ENCODE measurements at regions not wholly inside any gene's neighbourhood (a gene's known extent, or its start where the extent isn't known, plus 50 kb on each side); places are given as distances from the start of the nearest gene placed in this dataset.

DNA sequence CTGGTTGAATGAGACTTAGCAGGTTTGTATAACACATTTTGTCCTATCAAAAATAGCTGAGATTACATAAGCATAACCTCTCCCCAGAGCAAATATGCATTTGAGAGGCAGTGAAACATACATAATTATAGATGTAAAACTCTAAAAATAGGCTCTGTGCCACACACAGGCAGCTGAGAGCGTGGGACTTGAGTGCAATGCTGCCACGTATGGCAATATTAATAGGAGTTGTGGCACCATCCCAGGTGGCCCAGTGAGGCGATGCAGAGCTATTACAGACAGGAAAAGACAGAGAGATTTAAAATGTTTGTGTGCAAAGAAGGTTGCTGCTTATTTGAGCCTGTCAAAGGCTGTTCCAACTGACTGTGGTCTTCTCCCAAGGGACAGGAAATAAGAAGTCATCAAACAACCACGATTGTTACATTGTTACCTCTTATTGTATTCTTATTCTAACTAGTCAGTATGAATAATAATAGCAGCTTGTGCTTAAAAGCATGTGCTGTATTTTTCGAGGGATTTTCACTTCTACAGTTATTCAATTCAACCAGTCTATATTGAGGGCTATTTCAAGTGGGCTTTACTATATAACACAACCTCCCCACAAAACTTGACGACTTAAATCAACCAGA is 116.5 kb downstream of the SALL1 start:
- DNase-seq = no peak

GRCh38 chr16:51031598-51031997 is 119.5 kb downstream of the SALL1 start:
- no peak for DNase-seq

GRCh38 chr16:51030516-51030915 is 120.6 kb downstream of the SALL1 start:
- no peak for DNase-seq

DNA sequence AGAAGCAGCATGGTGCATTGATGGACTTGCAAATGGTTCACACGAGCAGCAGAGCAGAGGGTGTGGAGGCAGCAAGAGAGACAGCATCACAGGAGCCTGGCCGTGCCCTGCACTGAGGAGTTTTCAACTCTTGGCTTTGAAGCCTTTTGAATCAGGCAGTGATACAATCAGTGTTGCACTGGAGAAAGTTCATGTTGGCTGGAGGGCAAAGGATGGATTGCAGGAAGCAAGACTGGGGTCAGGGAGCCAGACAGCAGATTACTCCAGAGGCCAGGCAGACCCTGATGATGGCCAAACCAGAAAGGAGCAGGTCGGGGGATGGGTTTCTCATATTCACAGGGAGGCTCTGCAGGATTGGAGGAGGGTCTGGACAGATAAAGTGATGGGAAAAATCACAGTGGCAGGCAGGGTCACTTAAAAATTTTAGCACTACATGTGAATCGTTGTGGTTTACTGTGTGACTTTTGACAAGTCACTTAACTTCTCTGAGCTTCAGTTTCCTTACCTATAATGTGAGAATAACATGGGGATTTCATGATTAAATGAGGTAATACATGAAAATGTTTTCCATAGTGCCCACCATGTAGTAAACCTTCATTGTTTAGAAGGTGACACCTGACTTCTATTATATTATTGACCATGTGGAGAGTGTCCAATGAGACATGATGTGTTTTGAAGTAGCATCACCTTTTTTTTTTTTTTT is 125.3 kb downstream of the SALL1 start:
- no peak for DNase-seq

GRCh38 chr16:51024703-51025102 is 126.4 kb downstream of the SALL1 start:
- no peak for DNase-seq

GRCh38 chr16:51022955-51023354 is 128.1 kb downstream of the SALL1 start:
- DNase-seq = no peak

DNA sequence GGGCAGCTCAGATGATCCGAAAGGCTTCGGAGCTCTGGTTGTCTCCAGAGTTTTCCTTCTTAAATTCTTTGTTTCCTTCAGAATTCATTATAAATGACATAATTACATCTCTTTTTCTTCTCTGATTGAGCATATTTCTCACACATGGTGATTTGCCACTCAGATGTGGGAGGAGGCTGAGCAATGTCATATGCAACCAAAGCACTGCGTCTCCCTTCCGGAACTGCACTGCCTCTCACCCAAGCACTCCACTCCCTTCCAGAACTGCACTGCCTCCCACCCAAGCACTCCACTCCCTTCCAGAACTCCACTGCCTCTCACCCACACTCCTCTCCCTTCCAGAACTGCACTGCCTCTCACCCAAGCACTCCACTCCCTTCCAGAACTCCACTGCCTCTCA is 131.5 kb downstream of the SALL1 start:
- no peak for DNase-seq

DNA sequence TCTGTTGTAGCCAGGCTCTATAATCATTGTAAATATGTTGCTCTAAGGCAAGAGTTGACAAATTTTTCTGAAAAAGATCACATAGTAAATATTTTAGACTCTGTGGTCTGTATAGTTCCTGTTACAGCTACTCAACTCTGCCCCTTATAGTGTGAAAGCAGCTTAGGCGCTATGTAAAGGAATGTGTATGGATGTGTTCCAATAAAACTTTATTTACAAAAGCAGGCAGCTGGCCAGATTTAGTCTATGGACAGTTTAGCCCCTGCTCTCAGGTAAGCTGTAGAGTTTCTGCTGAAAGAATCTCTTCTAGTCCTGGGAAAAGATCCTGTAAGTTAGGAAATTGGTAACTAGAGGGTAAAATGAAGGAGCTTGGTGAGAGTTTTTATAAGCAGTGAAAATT is 133.1 kb downstream of the SALL1 start:
- no peak for DNase-seq

DNA sequence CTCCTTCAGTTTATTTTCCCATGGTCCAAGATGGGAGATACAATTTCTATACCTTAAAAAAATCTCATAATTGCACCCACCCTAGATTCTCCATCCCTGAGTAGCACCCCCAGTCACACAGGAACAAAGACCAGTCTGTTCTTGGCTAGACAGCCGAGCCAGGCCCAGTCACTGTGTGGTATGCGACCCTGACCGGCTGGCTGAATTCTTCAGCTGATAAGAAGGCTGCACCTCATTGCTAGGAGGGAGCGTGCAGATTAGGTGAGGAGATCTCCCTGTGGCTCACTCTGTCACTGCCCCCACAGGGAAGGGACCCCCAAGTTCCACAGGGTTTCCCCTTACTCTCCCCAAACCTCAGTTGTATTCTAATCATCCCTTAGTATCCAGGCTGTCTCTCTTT is 138.7 kb downstream of the SALL1 start:
- no peak for DNase-seq

- DNase-seq = no peak
Observed at GRCh38 chr16:51010817-51011216, 140.3 kb downstream of the SALL1 start.

- DNase-seq = no peak
Observed at GRCh38 chr16:51009813-51010212, 141.3 kb downstream of the SALL1 start.

GRCh38 chr16:51009359-51009758 is 141.7 kb downstream of the SALL1 start:
- DNase-seq = no peak

DNA sequence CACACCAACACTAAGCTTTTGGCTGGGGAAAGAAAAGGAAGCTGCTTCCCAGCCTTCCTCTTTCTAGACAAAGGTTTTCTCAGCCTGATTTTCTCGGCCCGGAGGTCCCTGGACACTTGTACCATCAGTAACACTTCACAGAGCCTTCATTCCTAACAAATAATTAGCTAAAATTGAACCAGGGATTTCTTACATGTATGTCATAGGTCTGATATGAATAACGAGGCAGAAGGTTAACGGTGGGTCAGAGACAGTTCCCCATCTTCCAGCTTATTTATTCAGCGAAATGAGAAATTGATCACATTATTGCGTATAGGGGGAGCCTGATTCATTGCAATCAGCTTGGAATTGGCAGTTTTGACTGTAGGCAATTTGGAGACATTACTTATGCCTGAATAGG is 142.5 kb downstream of the SALL1 start:
- DNase-seq = no peak

GRCh38 chr16:51008037-51008436 is 143.0 kb downstream of the SALL1 start:
- DNase-seq = no peak

- no peak for DNase-seq
Observed at GRCh38 chr16:51003850-51004566, 147.1 kb downstream of the SALL1 start.

GRCh38 chr16:51002881-51003490 is 148.1 kb downstream of the SALL1 start:
- DNase-seq = no peak

GRCh38 chr16:50999181-50999580 is 151.9 kb downstream of the SALL1 start:
- no peak for DNase-seq

DNA sequence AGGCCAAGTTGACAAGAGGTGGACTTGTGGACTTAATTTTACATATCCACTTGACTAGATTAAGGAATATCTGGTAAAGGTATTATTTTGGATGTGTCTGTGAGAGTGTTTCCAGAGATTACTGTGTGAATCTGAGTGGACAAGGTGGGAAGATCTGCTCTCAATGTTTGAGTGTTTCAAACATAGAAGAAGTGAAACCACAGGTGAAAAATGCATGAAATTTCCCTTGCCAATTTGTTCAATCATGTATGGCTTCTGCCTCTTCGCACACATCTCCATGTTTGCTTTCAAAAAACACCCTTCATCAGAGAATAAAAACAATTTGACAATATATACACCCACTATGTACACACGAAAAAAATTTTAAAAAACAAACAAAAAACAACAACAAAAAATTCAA is 152.7 kb downstream of the SALL1 start:
- no peak for DNase-seq

DNA sequence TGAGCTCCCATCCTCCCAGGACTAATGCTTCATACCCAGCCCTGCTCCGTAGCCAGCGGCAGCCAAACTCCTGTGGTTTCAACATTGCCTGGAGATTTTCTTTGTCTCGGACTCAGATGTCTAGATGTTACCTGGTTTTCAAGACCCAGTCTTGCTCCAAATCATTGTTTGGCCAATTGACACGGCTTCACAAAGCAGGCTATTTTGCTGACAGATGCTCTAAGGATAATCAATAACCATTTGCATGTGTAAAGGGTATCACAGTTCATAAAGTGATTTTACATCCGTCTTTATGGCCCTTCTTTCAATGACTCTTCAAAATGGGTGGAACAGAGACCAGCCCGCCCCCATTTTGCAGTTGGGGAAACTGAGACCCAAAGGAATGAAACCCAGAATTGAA is 153.4 kb downstream of the SALL1 start:
- no peak for DNase-seq

GRCh38 chr16:50996830-50997186 is 154.3 kb downstream of the SALL1 start:
- DNase-seq = no peak

GRCh38 chr16:50996166-50996829 is 154.8 kb downstream of the SALL1 start:
- DNase-seq = no peak

- no peak for DNase-seq
Observed at GRCh38 chr16:50994995-50995394, 156.1 kb downstream of the SALL1 start.

DNA sequence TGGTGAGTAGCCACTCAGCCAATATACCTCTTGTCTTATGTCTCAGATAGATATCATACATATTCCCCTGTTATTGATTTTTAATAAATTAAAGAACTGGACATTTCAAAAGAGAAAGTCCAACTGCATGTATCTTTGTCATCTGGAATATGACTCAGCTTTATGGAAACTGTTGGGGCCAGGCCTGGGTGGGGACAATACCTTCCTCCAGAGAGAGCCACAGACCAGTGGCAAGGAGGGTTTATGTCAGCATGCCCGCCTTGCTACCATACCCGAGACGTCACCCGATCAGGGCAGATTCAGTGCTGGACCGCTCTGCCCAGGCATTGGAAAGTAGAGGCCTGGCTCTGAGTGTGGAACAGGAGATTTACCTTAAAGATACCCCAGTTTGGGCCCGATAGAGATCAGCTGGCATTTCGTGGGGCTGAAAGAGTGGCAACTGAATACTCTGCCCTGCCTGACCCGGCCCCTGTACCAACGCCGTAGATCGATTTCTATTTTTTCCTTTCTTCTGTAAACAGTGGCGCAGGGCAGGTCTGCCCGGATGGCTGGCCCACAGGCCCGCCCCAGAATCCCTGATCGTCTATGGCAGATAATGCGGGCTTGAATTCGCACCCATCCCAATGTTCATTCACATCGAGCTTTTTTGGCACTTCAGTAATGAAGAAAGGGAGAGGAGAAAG is 158.6 kb downstream of the SALL1 start:
- no peak for DNase-seq
